WTC11 (cell line): ENCODE measurements at regions not wholly inside any gene's neighbourhood (a gene's known extent, or its start where the extent isn't known, plus 50 kb on each side); places are given as distances from the start of the nearest gene placed in this dataset.

Experiments used
- ATF1 ChIP-seq: sonication (generic); formaldehyde crosslinking; IDR thresholded peaks from 2 replicates; pipeline ENCODE4 v1.8.1; 2023; ENCODE audit warnings: mild to moderate bottlenecking, moderate library complexity, missing genetic modification reagents
- MYBL2 ChIP-seq: sonication (generic); formaldehyde crosslinking; IDR thresholded peaks from 2 replicates; pipeline ENCODE4 v1.8.1; 2023; ENCODE audit warnings: mild to moderate bottlenecking, moderate library complexity, missing genetic modification reagents
- TF ChIP-seq, protein P1 (sequence below): sonication (generic); formaldehyde crosslinking; IDR thresholded peaks from 2 replicates; pipeline ENCODE4 v1.8.1; 2022; ENCODE audit warnings: low read depth, mild to moderate bottlenecking, moderate library complexity, missing genetic modification reagents, borderline replicate concordance
- TF ChIP-seq, protein P2 (sequence below): fragments of 200-600 bp; IDR thresholded peaks from 2 replicates; pipeline ENCODE4 v1.8.0; 2022; ENCODE audit warnings: antibody characterized with exemption
- TF ChIP-seq, protein P3 (sequence below): sonication (generic); formaldehyde crosslinking; IDR thresholded peaks from 2 replicates; pipeline ENCODE4 v1.8.1; 2023; ENCODE audit warnings: mild to moderate bottlenecking, missing genetic modification reagents, moderate library complexity
- TF ChIP-seq, protein P4 (sequence below): sonication (generic); formaldehyde crosslinking; IDR thresholded peaks from 2 replicates; pipeline ENCODE4 v1.8.0; 2022; ENCODE audit warnings: mild to moderate bottlenecking, missing genetic modification reagents

DNA sequence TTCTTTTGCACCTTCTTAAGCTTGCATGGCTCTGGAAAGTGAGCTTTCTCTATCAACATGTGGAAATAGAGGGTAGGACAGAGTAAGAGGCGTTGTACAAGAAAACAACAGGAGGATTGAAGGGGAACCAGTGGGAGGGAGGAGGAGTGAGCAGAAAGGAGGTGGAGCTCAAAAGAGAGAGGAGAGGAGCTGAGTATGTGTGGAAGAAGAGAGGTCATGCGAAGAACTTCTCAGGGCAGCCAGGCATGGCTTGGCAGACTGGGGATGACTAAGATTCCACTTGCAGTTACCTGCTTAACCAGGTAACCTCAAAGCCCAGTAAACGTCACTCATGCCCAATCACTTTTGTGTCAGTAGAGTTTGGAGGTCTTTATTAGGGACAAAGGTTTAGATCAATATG lies 105.1 kb downstream of the BCL2L11 start:
- TF ChIP-seq, protein P1, sequence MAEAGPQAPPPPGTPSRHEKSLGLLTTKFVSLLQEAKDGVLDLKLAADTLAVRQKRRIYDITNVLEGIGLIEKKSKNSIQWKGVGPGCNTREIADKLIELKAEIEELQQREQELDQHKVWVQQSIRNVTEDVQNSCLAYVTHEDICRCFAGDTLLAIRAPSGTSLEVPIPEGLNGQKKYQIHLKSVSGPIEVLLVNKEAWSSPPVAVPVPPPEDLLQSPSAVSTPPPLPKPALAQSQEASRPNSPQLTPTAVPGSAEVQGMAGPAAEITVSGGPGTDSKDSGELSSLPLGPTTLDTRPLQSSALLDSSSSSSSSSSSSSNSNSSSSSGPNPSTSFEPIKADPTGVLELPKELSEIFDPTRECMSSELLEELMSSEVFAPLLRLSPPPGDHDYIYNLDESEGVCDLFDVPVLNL (CRISPR knock-in tag): no peak
- TF ChIP-seq, protein P2, sequence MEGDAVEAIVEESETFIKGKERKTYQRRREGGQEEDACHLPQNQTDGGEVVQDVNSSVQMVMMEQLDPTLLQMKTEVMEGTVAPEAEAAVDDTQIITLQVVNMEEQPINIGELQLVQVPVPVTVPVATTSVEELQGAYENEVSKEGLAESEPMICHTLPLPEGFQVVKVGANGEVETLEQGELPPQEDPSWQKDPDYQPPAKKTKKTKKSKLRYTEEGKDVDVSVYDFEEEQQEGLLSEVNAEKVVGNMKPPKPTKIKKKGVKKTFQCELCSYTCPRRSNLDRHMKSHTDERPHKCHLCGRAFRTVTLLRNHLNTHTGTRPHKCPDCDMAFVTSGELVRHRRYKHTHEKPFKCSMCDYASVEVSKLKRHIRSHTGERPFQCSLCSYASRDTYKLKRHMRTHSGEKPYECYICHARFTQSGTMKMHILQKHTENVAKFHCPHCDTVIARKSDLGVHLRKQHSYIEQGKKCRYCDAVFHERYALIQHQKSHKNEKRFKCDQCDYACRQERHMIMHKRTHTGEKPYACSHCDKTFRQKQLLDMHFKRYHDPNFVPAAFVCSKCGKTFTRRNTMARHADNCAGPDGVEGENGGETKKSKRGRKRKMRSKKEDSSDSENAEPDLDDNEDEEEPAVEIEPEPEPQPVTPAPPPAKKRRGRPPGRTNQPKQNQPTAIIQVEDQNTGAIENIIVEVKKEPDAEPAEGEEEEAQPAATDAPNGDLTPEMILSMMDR: no peak
- TF ChIP-seq MYBL2 (no peak), ATF1 (CRISPR knock-in tag) (no peak)
- TF ChIP-seq, protein P3, sequence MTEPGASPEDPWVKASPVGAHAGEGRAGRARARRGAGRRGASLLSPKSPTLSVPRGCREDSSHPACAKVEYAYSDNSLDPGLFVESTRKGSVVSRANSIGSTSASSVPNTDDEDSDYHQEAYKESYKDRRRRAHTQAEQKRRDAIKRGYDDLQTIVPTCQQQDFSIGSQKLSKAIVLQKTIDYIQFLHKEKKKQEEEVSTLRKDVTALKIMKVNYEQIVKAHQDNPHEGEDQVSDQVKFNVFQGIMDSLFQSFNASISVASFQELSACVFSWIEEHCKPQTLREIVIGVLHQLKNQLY: no peak
- TF ChIP-seq, protein P4, sequence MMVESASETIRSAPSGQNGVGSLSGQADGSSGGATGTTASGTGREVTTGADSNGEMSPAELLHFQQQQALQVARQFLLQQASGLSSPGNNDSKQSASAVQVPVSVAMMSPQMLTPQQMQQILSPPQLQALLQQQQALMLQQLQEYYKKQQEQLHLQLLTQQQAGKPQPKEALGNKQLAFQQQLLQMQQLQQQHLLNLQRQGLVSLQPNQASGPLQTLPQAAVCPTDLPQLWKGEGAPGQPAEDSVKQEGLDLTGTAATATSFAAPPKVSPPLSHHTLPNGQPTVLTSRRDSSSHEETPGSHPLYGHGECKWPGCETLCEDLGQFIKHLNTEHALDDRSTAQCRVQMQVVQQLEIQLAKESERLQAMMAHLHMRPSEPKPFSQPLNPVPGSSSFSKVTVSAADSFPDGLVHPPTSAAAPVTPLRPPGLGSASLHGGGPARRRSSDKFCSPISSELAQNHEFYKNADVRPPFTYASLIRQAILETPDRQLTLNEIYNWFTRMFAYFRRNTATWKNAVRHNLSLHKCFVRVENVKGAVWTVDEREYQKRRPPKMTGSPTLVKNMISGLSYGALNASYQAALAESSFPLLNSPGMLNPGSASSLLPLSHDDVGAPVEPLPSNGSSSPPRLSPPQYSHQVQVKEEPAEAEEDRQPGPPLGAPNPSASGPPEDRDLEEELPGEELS: no peak
